ENCODE measurements at regions not wholly inside any gene's neighbourhood (a gene's known extent, or its start where the extent isn't known, plus 50 kb on each side); places are given as distances from the start of the nearest gene placed in this dataset.
"Not testable (repeated sequence)": the region's sequence is repeated elsewhere in the genome, so short reads cannot be mapped to it uniquely, and the experiment has no call there.

GRCh38 chr16:5214466-5214865 lies 116.9 kb upstream of the EEF2KMT start:
- Mint-ChIP-seq H3K27ac (no peak overlapping the region), H3K36me3 (no peaks in the 10 kb centered on the region), H3K9me3 (no peaks in the 10 kb centered on the region), H3K27me3 (peaks cover 33% of the 10 kb centered on the region), H3K4me1 (ENCODE audit: unreplicated experiment) (peaks cover 15% of the 10 kb centered on the region), H3K4me3 (no peak overlapping the region)
- TF ChIP-seq CTCF (conservative IDR thresholded peaks at IDR 0.05) = no peak
- no peak for DNase-seq (ENCODE audit: extremely low spot score, unreplicated experiment)

DNA sequence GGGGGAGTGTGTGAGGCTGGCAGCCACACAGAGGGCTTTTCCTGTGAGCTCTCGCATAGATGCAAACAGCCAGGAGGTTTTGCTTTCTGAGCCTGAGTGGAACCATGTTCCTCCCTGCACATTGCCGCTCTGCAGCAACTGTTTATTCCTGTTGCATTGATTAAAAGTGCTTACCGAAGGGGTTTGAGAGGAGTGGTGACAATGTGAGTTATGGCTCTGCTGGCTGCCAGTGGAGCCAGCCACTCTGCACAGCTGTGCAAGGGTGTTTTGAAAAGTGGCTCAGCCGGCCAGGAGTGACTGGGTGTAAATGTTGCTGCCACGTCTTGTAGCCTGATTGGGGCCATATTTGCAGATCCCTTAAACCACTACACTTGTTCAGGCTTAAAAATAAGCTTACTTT lies 114.9 kb upstream of the EEF2KMT start:
- H3K4me3 Mint-ChIP-seq; H3K36me3 Mint-ChIP-seq; DNase-seq (ENCODE audit: extremely low spot score, unreplicated experiment); H3K9me3 Mint-ChIP-seq: not testable (repeated sequence)
- Mint-ChIP-seq H3K27ac (peak overlapping the region; percentile 9), H3K27me3 (peaks cover 23% of the 10 kb centered on the region), H3K4me1 (ENCODE audit: unreplicated experiment) (peaks cover 15% of the 10 kb centered on the region)

DNA sequence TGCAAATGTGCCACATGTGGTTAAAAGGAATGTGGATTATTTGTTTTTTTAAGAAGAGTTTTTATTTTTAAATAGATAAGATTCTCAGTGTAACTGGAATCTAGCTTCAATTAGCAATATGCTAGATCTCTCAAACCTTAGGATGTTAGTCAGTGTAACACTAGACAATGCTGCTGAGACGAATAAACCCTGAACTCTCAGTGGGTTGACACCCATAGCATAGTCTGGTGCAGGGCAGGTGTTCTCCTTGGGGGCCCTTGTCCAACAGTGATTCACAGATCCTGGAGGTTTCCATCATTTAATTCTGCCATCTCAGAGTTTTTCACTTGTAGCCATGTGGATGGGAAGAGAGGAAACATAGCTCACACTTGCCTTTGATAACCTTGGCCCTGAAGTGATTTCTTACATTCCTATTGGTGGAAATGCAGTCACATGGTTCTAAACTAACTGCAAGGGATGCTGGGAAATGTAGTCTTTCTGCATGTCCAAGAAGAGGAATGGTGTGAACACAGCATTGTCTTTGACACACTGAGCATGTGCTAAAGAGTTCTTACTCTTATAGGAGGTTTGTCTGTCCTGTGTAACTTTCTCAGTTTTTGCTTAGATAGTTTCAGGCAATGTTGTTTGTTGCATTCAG lies 110.4 kb upstream of the EEF2KMT start:
- not testable (repeated sequence) for H3K4me3 Mint-ChIP-seq; H3K9me3 Mint-ChIP-seq; DNase-seq (ENCODE audit: extremely low spot score, unreplicated experiment); H3K27ac Mint-ChIP-seq; H3K36me3 Mint-ChIP-seq
- peaks cover 27% of the 10 kb centered on the region for H3K27me3 Mint-ChIP-seq
- H3K4me1 Mint-ChIP-seq (ENCODE audit: unreplicated experiment) = peaks cover 12% of the 10 kb centered on the region

DNA sequence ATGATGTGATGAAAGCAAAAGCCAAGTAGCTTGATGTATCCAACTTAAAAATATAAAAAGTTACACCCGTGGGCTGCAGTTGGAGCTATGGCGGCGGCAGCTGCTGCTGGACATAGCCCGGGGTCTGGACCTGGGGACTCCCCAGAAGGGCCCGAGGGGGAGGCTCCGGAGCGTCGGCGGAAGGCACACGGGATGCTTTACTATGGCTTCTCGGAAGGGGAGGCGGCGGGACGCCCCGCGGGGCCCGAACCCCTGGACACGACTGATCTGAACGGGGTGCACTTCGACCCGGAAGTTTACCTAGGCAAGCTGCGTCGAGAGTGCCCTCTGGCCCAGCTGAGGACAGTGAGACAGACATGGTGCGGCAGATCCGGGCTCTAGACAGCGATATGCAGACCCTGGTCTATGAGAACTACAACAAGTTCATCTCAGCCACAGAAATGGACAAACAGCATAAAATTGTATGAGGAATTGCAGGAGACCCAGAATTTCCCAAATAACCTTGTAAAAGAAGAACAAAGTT lies 109.5 kb upstream of the EEF2KMT start:
- no peaks in the 10 kb centered on the region for H3K9me3 Mint-ChIP-seq
- no peak overlapping the region for H3K27ac Mint-ChIP-seq
- H3K4me3 Mint-ChIP-seq = no peak overlapping the region
- H3K36me3 Mint-ChIP-seq = no peaks in the 10 kb centered on the region
- H3K4me1 Mint-ChIP-seq (ENCODE audit: unreplicated experiment) = peaks cover 3% of the 10 kb centered on the region
- no peak for DNase-seq (ENCODE audit: extremely low spot score, unreplicated experiment)
- H3K27me3 Mint-ChIP-seq = peaks cover 21% of the 10 kb centered on the region
- no peak for TF ChIP-seq CTCF (conservative IDR thresholded peaks at IDR 0.05)

GRCh38 chr16:5206331-5206990 lies 108.9 kb upstream of the EEF2KMT start:
- H3K4me1 Mint-ChIP-seq (ENCODE audit: unreplicated experiment) = no peaks in the 10 kb centered on the region
- TF ChIP-seq CTCF (conservative IDR thresholded peaks at IDR 0.05) = no peak
- H3K36me3 Mint-ChIP-seq = no peaks in the 10 kb centered on the region
- DNase-seq (ENCODE audit: extremely low spot score, unreplicated experiment) = no peak
- peaks cover 16% of the 10 kb centered on the region for H3K27me3 Mint-ChIP-seq
- H3K9me3 Mint-ChIP-seq = no peaks in the 10 kb centered on the region
- no peak overlapping the region for H3K4me3 Mint-ChIP-seq
- H3K27ac Mint-ChIP-seq = no peak overlapping the region

- Mint-ChIP-seq H3K9me3 (no peaks in the 10 kb centered on the region), H3K27ac (no peak overlapping the region), H3K36me3 (no peaks in the 10 kb centered on the region), H3K27me3 (peaks cover 15% of the 10 kb centered on the region), H3K4me3 (no peak overlapping the region), H3K4me1 (ENCODE audit: unreplicated experiment) (no peaks in the 10 kb centered on the region)
- DNase-seq (ENCODE audit: extremely low spot score, unreplicated experiment) = no peak
- no peak for TF ChIP-seq CTCF (conservative IDR thresholded peaks at IDR 0.05)
Measured at GRCh38 chr16:5205361-5206040, 107.9 kb upstream of the EEF2KMT start.

DNA sequence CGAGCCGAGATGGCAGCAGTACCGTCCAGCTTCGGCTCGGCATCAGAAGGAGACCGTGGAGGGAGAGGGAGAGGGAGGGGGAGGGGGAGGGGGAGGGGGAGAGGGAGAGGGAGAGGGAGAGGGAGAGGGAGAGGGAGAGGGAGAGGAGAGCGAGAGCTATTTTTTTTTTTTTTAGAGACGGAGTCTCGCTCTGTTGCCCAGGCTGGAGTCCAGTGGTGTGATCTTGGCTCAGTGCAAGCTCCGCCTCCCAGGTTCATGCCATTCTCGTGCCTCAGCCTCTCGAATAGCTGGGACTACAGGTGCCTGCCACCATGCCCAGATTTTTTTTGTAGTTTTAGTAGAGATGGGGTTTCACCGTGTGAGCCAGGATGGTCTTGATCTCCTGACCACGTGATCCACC lies 106.1 kb upstream of the EEF2KMT start:
- not testable (repeated sequence) for H3K36me3 Mint-ChIP-seq; H3K27me3 Mint-ChIP-seq; H3K4me3 Mint-ChIP-seq; H3K4me1 Mint-ChIP-seq (ENCODE audit: unreplicated experiment); H3K9me3 Mint-ChIP-seq; H3K27ac Mint-ChIP-seq; DNase-seq (ENCODE audit: extremely low spot score, unreplicated experiment)
